ENCODE measurements at regions not wholly inside any gene's neighbourhood (a gene's known extent, or its start where the extent isn't known, plus 50 kb on each side); places are given as distances from the start of the nearest gene placed in this dataset.

DNA sequence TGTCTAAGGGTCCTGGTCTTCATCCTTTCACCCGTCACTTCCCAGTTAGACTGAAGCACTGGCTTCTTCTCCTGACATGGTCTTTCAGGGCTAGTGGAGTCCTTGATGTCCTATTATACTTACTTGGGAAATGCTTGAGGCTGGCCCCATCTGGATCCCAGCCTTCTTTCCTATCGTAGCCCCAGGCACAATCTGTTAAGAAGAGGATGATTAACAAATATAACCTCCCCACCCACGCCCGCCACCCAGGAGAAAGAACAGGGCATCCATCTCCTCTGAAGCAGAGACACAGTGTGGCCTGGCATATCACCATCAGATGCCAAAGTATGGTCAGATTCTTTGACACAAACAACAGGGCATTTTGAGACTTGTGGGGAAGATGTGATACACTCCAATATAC lies 530.1 kb downstream of the SOX11 start:
- no peak overlapping the region for H3K4me3 ChIP-seq (ENCODE audit: low read depth, low read length)

DNA sequence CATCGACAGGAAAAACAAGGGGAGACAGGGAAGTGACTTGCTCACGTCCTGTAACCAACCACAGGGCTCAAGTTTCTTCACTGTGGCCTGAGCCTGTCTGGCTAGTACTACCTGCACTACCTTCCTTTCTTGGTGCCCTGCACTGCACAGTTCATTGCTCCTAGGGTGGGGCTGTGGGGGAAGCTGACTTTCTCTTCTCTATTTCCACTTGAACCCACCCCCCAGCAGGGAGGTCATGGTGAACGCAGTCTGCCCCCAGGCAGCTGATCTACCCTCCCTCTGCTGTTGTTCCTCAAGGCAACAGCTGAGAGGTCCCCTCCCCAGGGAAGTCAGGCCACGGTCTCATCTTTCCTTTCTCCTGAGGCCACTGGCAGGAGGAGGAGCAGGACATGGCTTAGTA lies 532.1 kb downstream of the SOX11 start:
- Histone ChIP-seq H3K36me3 (ENCODE audit: control insufficient read depth, insufficient read depth, low read length) (no peaks in the 10 kb centered on the region), H3K4me3 (ENCODE audit: low read depth, low read length) (no peak overlapping the region), H3K9ac (ENCODE audit: low read length) (no peak overlapping the region), H3K9me3 (ENCODE audit: control insufficient read depth, insufficient read depth, low read depth, low read length) (no peaks in the 10 kb centered on the region), H3K4me1 (ENCODE audit: control insufficient read depth, insufficient read depth, low read length) (no peaks in the 10 kb centered on the region), H3K27me3 (ENCODE audit: control insufficient read depth, insufficient read depth, low read length) (no peaks in the 10 kb centered on the region), H3K27ac (ENCODE audit: low read depth, low read length) (no peak overlapping the region)

More for the DNA sequence above, 530.1 kb downstream of the SOX11 start:
- Histone ChIP-seq H3K9me3 (ENCODE audit: control insufficient read depth, insufficient read depth, low read depth, low read length) (no peaks in the 10 kb centered on the region), H3K27ac (ENCODE audit: low read depth, low read length) (no peak overlapping the region), H3K9ac (ENCODE audit: low read length) (no peak overlapping the region), H3K27me3 (ENCODE audit: control insufficient read depth, insufficient read depth, low read length) (no peaks in the 10 kb centered on the region), H3K36me3 (ENCODE audit: control insufficient read depth, insufficient read depth, low read length) (no peaks in the 10 kb centered on the region), H3K4me1 (ENCODE audit: control insufficient read depth, insufficient read depth, low read length) (no peaks in the 10 kb centered on the region)

- Histone ChIP-seq H3K4me3 (ENCODE audit: low read depth, low read length) (no peak overlapping the region), H3K36me3 (ENCODE audit: control insufficient read depth, insufficient read depth, low read length) (no peaks in the 10 kb centered on the region), H3K9ac (ENCODE audit: low read length) (no peak overlapping the region), H3K27ac (ENCODE audit: low read depth, low read length) (no peak overlapping the region), H3K9me3 (ENCODE audit: control insufficient read depth, insufficient read depth, low read depth, low read length) (no peaks in the 10 kb centered on the region), H3K4me1 (ENCODE audit: control insufficient read depth, insufficient read depth, low read length) (no peaks in the 10 kb centered on the region), H3K27me3 (ENCODE audit: control insufficient read depth, insufficient read depth, low read length) (no peaks in the 10 kb centered on the region)
Measured at GRCh38 chr2:6228251-6228650, 536.1 kb downstream of the SOX11 start.

- H3K27me3 ChIP-seq (ENCODE audit: control insufficient read depth, insufficient read depth, low read length) = no peaks in the 10 kb centered on the region
- H3K4me3 ChIP-seq (ENCODE audit: low read depth, low read length) = no peak overlapping the region
- H3K9me3 ChIP-seq (ENCODE audit: control insufficient read depth, insufficient read depth, low read depth, low read length) = no peaks in the 10 kb centered on the region
- H3K9ac ChIP-seq (ENCODE audit: low read length) = no peak overlapping the region
- H3K36me3 ChIP-seq (ENCODE audit: control insufficient read depth, insufficient read depth, low read length) = no peaks in the 10 kb centered on the region
- no peak overlapping the region for H3K27ac ChIP-seq (ENCODE audit: low read depth, low read length)
- H3K4me1 ChIP-seq (ENCODE audit: control insufficient read depth, insufficient read depth, low read length) = no peaks in the 10 kb centered on the region
Measured at GRCh38 chr2:6231166-6231565, 539.0 kb downstream of the SOX11 start.

DNA sequence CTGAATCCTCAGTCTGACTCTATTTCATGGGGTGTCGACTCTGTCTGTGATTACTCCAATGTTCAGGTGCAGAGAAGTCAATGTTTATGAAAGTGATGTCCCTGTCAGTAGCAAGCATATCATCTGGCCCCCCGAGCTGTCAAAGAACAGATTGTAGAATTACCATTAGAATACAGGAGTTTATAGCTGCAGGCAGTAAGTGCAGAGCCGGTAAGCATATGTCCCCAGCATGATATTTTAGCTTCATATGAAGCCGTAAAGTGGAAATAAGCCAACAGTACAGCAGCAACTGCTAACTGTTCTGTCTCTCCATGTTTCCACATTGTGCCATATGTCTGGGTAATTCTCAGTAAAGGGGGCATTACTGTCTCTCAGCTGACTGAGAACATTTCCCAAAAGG lies 541.8 kb downstream of the SOX11 start:
- no peaks in the 10 kb centered on the region for H3K4me1 ChIP-seq (ENCODE audit: control insufficient read depth, insufficient read depth, low read length)
- no peak overlapping the region for H3K4me3 ChIP-seq (ENCODE audit: low read depth, low read length)
- 0 out of 2 replicates have a peak, but pooled peaks cover 3% of the 10 kb centered on the region for H3K9me3 ChIP-seq (ENCODE audit: control insufficient read depth, insufficient read depth, low read depth, low read length)
- no peaks in the 10 kb centered on the region for H3K36me3 ChIP-seq (ENCODE audit: control insufficient read depth, insufficient read depth, low read length)
- no peak overlapping the region for H3K27ac ChIP-seq (ENCODE audit: low read depth, low read length)
- H3K9ac ChIP-seq (ENCODE audit: low read length) = no peak overlapping the region
- no peaks in the 10 kb centered on the region for H3K27me3 ChIP-seq (ENCODE audit: control insufficient read depth, insufficient read depth, low read length)

GRCh38 chr2:6234702-6235101 lies 542.5 kb downstream of the SOX11 start:
- Histone ChIP-seq H3K9me3 (ENCODE audit: control insufficient read depth, insufficient read depth, low read depth, low read length) (0 out of 2 replicates have a peak, but pooled peaks cover 3% of the 10 kb centered on the region), H3K27me3 (ENCODE audit: control insufficient read depth, insufficient read depth, low read length) (no peaks in the 10 kb centered on the region), H3K9ac (ENCODE audit: low read length) (no peak overlapping the region), H3K4me3 (ENCODE audit: low read depth, low read length) (no peak overlapping the region), H3K4me1 (ENCODE audit: control insufficient read depth, insufficient read depth, low read length) (no peaks in the 10 kb centered on the region), H3K27ac (ENCODE audit: low read depth, low read length) (no peak overlapping the region), H3K36me3 (ENCODE audit: control insufficient read depth, insufficient read depth, low read length) (no peaks in the 10 kb centered on the region)

DNA sequence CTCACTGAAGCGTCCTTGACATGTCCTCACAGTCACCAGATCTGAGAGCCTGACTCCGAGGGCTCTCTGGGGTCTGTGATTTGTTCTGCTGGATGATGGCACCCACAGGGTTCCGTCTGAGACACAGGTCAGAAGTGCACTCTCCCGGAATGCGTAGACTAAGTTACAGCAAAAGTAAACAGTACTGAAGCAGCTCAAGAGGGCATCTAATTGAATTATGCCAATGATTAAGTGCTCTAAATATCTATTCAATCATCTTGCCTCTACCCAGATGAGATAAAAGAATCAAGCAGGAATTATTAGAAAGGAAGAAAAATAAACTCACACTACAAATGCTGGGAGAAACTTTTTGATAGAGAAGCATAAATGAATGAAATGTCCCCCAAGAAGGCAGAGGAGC lies 544.1 kb downstream of the SOX11 start:
- Histone ChIP-seq H3K27me3 (ENCODE audit: control insufficient read depth, insufficient read depth, low read length) (no peaks in the 10 kb centered on the region), H3K36me3 (ENCODE audit: control insufficient read depth, insufficient read depth, low read length) (no peaks in the 10 kb centered on the region), H3K27ac (ENCODE audit: low read depth, low read length) (no peak overlapping the region), H3K4me1 (ENCODE audit: control insufficient read depth, insufficient read depth, low read length) (no peaks in the 10 kb centered on the region), H3K9ac (ENCODE audit: low read length) (no peak overlapping the region), H3K4me3 (ENCODE audit: low read depth, low read length) (no peak overlapping the region), H3K9me3 (ENCODE audit: control insufficient read depth, insufficient read depth, low read depth, low read length) (0 out of 2 replicates have a peak, but pooled peaks cover 3% of the 10 kb centered on the region)

- no peak overlapping the region for H3K9ac ChIP-seq (ENCODE audit: low read length)
- H3K4me1 ChIP-seq (ENCODE audit: control insufficient read depth, insufficient read depth, low read length) = no peaks in the 10 kb centered on the region
- H3K27me3 ChIP-seq (ENCODE audit: control insufficient read depth, insufficient read depth, low read length) = no peaks in the 10 kb centered on the region
- no peaks in the 10 kb centered on the region for H3K36me3 ChIP-seq (ENCODE audit: control insufficient read depth, insufficient read depth, low read length)
- H3K27ac ChIP-seq (ENCODE audit: low read depth, low read length) = no peak overlapping the region
- H3K9me3 ChIP-seq (ENCODE audit: control insufficient read depth, insufficient read depth, low read depth, low read length) = 0 out of 2 replicates have a peak, but pooled peaks cover 3% of the 10 kb centered on the region
- no peak overlapping the region for H3K4me3 ChIP-seq (ENCODE audit: low read depth, low read length)
Measured at GRCh38 chr2:6237039-6237660, 545.0 kb downstream of the SOX11 start.

GRCh38 chr2:6249557-6249956 lies 557.4 kb downstream of the SOX11 start:
- no peaks in the 10 kb centered on the region for H3K27me3 ChIP-seq (ENCODE audit: control insufficient read depth, insufficient read depth, low read length)
- H3K4me1 ChIP-seq (ENCODE audit: control insufficient read depth, insufficient read depth, low read length) = no peaks in the 10 kb centered on the region
- H3K9ac ChIP-seq (ENCODE audit: low read length) = no peak overlapping the region
- no peaks in the 10 kb centered on the region for H3K36me3 ChIP-seq (ENCODE audit: control insufficient read depth, insufficient read depth, low read length)
- H3K27ac ChIP-seq (ENCODE audit: low read depth, low read length) = no peak overlapping the region
- H3K4me3 ChIP-seq (ENCODE audit: low read depth, low read length) = no peak overlapping the region
- peaks cover 2% of the 10 kb centered on the region for H3K9me3 ChIP-seq (ENCODE audit: control insufficient read depth, insufficient read depth, low read depth, low read length)

- Histone ChIP-seq H3K4me1 (ENCODE audit: control insufficient read depth, insufficient read depth, low read length) (no peaks in the 10 kb centered on the region), H3K4me3 (ENCODE audit: low read depth, low read length) (no peak overlapping the region), H3K27me3 (ENCODE audit: control insufficient read depth, insufficient read depth, low read length) (no peaks in the 10 kb centered on the region), H3K9me3 (ENCODE audit: control insufficient read depth, insufficient read depth, low read depth, low read length) (no peaks in the 10 kb centered on the region), H3K27ac (ENCODE audit: low read depth, low read length) (no peak overlapping the region), H3K36me3 (ENCODE audit: control insufficient read depth, insufficient read depth, low read length) (no peaks in the 10 kb centered on the region), H3K9ac (ENCODE audit: low read length) (no peak overlapping the region)
Measured at GRCh38 chr2:6254441-6254840, 562.3 kb downstream of the SOX11 start.

- no peaks in the 10 kb centered on the region for H3K36me3 ChIP-seq (ENCODE audit: control insufficient read depth, insufficient read depth, low read length)
- no peak overlapping the region for H3K9ac ChIP-seq (ENCODE audit: low read length)
- no peaks in the 10 kb centered on the region for H3K4me1 ChIP-seq (ENCODE audit: control insufficient read depth, insufficient read depth, low read length)
- no peak overlapping the region for H3K27ac ChIP-seq (ENCODE audit: low read depth, low read length)
- no peaks in the 10 kb centered on the region for H3K9me3 ChIP-seq (ENCODE audit: control insufficient read depth, insufficient read depth, low read depth, low read length)
- H3K27me3 ChIP-seq (ENCODE audit: control insufficient read depth, insufficient read depth, low read length) = no peaks in the 10 kb centered on the region
- no peak overlapping the region for H3K4me3 ChIP-seq (ENCODE audit: low read depth, low read length)
Measured at GRCh38 chr2:6264198-6264597, 572.0 kb downstream of the SOX11 start.
